Body of pancreas (tissue), 4 donors: ENCODE measurements at regions not wholly inside any gene's neighbourhood (a gene's known extent, or its start where the extent isn't known, plus 50 kb on each side); places are given as distances from the start of the nearest gene placed in this dataset.

Source experiments
- POLR2A ChIP-seq, 3 donors: fragments of 450-650 bp; IDR thresholded peaks; one replicate each; pipeline ENCODE4 v1.6.1; 2016; ENCODE audit warnings: antibody characterized with exemption in 3 of 3, mild to moderate bottlenecking in 2 of 3
- TF ChIP-seq, protein P1 (sequence below), 7 experiments: fragments of 450-650 bp in 4 of 7; fragments of 200-600 bp in 3 of 7; sonication (generic) in 3 of 7; IDR thresholded peaks; one replicate each; pipeline ENCODE4 v1.5.1; 2016 to 2019; ENCODE audit warnings: antibody characterized with exemption in 7 of 7

DNA sequence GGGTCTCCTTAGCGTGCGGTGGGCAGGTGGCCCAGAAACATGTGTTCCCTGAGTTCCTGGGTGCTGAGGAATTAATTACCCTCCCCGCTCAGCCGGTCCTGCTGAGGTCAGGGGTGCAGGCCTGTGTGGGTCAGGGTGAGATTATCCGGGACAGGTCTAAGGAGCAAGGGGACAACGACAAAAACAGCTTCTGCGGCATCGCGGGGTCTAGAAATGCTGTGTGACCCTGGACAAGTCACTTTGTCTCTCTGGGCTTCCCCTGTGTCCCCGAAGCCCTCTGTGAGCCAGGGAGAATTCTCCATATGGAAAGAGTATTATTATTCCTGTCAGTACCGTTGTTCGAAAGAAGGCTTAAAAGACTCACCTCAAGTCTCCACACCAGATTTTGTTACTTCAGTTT is 186.1 kb downstream of the MN1 start:
- TF ChIP-seq, protein P1, sequence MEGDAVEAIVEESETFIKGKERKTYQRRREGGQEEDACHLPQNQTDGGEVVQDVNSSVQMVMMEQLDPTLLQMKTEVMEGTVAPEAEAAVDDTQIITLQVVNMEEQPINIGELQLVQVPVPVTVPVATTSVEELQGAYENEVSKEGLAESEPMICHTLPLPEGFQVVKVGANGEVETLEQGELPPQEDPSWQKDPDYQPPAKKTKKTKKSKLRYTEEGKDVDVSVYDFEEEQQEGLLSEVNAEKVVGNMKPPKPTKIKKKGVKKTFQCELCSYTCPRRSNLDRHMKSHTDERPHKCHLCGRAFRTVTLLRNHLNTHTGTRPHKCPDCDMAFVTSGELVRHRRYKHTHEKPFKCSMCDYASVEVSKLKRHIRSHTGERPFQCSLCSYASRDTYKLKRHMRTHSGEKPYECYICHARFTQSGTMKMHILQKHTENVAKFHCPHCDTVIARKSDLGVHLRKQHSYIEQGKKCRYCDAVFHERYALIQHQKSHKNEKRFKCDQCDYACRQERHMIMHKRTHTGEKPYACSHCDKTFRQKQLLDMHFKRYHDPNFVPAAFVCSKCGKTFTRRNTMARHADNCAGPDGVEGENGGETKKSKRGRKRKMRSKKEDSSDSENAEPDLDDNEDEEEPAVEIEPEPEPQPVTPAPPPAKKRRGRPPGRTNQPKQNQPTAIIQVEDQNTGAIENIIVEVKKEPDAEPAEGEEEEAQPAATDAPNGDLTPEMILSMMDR (IDR thresholded peaks at IDR 0.05): no peak
- TF ChIP-seq POLR2A (IDR thresholded peaks at IDR 0.05): no peak
